Gastroesophageal sphincter (tissue), 3 donors: ENCODE measurements at regions not wholly inside any gene's neighbourhood (a gene's known extent, or its start where the extent isn't known, plus 50 kb on each side); places are given as distances from the start of the nearest gene placed in this dataset.

Experiments used
- CTCF ChIP-seq, 4 experiments: fragments of 200-600 bp in 2 of 4; fragments of 450-650 bp in 2 of 4; sonication (generic) in 1 of 4; IDR thresholded peaks; one replicate each; pipeline ENCODE4 v1.5.1; 2017 to 2019; ENCODE audit warnings: antibody characterized with exemption in 4 of 4, mild to moderate bottlenecking in 2 of 4, moderate library complexity in 2 of 4
- EP300 ChIP-seq: sonication (generic); formaldehyde crosslinking; IDR thresholded peaks from one replicate; pipeline ENCODE4 v1.6.1; 2017; ENCODE audit warnings: antibody characterized with exemption, mild to moderate bottlenecking
- POLR2A ChIP-seq, 2 donors: fragments of 450-650 bp; IDR thresholded peaks; one replicate each; pipeline ENCODE4 v1.6.1; 2017; ENCODE audit warnings: antibody characterized with exemption in 2 of 2, mild to moderate bottlenecking in 2 of 2, moderate library complexity in 1 of 2
- POLR2AphosphoS5 ChIP-seq: sonication (generic); formaldehyde crosslinking; IDR thresholded peaks from one replicate; pipeline ENCODE4 v1.6.1; 2017; ENCODE audit warnings: antibody characterized with exemption

DNA sequence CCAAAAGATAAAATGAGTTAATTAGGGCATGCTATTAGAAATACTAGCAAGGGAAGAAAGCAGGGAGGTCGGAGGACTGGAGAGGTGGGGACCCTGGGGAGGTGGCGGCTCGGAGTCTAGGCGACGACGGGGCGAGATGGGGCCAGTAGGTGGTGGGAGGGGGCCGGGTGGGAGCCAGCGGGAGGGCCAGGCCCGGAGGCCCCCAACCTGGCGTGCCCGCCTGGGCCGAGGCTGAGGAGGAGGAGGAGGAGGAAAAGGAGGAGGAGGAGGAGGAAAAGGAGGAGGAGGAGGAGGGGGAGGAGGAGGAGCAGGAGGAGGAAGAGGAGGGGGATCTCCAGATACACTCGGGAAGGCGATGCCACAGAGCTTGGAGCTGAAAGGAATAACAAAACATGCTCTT is 426.2 kb downstream of the NR2F2 start:
- TF ChIP-seq CTCF (IDR thresholded peaks at IDR 0.05) (no peak), POLR2AphosphoS5 (no peak), POLR2A (IDR thresholded peaks at IDR 0.05) (no peak), EP300 (no peak)
